ENCODE measurements at regions not wholly inside any gene's neighbourhood (a gene's known extent, or its start where the extent isn't known, plus 50 kb on each side); places are given as distances from the start of the nearest gene placed in this dataset.

GRCh38 chr6:137704802-137705159 lies 162.3 kb upstream of the TNFAIP3 start:
- Histone ChIP-seq H2BK120ac (ENCODE audit: low read depth, low read length) (no peak overlapping the region), H3K9me3 (ENCODE audit: control insufficient read depth, insufficient read depth, low read length) (no peaks in the 10 kb centered on the region), H3K27ac (ENCODE audit: insufficient read depth, low read length) (no peak overlapping the region), H4K5ac (ENCODE audit: low read depth, low read length) (no peak overlapping the region), H3K4me1 (ENCODE audit: control insufficient read depth, insufficient read depth, low read length) (peaks cover 2% of the 10 kb centered on the region), H3K4me3 (ENCODE audit: insufficient read depth, low read depth, low read length) (no peak overlapping the region), H3K23ac (ENCODE audit: low read depth, low read length) (no peak overlapping the region), H3K36me3 (ENCODE audit: control insufficient read depth, insufficient read depth, low read length) (no peaks in the 10 kb centered on the region), H4K91ac (ENCODE audit: insufficient read depth, low read depth, low read length) (no peak overlapping the region), H3K4me2 (ENCODE audit: low read depth, low read length) (no peak overlapping the region), H3K79me1 (ENCODE audit: low read depth in 1 of 2, low read length in 2 of 2) (no peaks in the 10 kb centered on the region), H2BK20ac (ENCODE audit: low read depth, low read length) (no peak overlapping the region), H2AK9ac (replicated peaks; ENCODE audit: low read depth, low read length, poor library complexity) (no peak overlapping the region), H3K9ac (ENCODE audit: low read depth, low read length) (no peak overlapping the region), H2AFZ (replicated peaks; ENCODE audit: low read length, poor library complexity) (no peak overlapping the region), H2AK5ac (ENCODE audit: low read depth, low read length) (no peak overlapping the region), H3K4ac (ENCODE audit: low read depth, low read length) (no peak overlapping the region), H2BK5ac (ENCODE audit: low read depth, low read length, poor library complexity, severe bottlenecking) (no peak overlapping the region), H3K56ac (ENCODE audit: extremely low read depth, insufficient read depth, low read length) (no peak overlapping the region), H4K8ac (ENCODE audit: low read depth in 2 of 2, low read length in 2 of 2) (no peak overlapping the region), H4K20me1 (ENCODE audit: insufficient read depth, low read length) (no peaks in the 10 kb centered on the region), H3K14ac (replicated peaks; ENCODE audit: low read depth, low read length) (no peak overlapping the region), H3K9me1 (ENCODE audit: insufficient read depth, low read length) (no peaks in the 10 kb centered on the region), H3K27me3 (ENCODE audit: control insufficient read depth, insufficient read depth, low read length) (no peaks in the 10 kb centered on the region), H3K18ac (ENCODE audit: low read depth, low read length) (no peak overlapping the region), H2BK15ac (ENCODE audit: low read depth, low read length) (no peak overlapping the region)
- DNase-seq (no peak), ATAC-seq (ENCODE audit: low read depth) (no peak)
- intact Hi-C loops (cut with micrococcal nuclease) = loop anchor here (1.0 to 2.0 kb wide), 4 partner anchors 241 to 403 kb away; partner anchors contain the start of gene PERP
- POLR2A ChIA-PET (ENCODE audit: unreplicated experiment) = no interaction called here
- in situ Hi-C loops (cut with MboI; ENCODE audit: low sequenced_read_pairs) = loop anchor here (5.0 kb wide), 1 partner anchor 163 kb away; the partner anchor contains the start of gene TNFAIP3
- CTCF ChIA-PET = interaction anchor here (1.1 to 1.7 kb wide), 4 partner anchors 162 to 240 kb away, joined by 3 to 9 read pairs (median 4); partner anchors contain the start of gene TNFAIP3
- WGBS, 2 experiments (ENCODE audit: extremely low coverage in 2 of 2, insufficient read length in 1 of 2) = 67% methylated on average over 1 of the region's 5 CpGs; no CpG with 5 or more reads in 1 of the 2 experiments
- no TSS peak for BruUV-seq (replicated peaks)
- TF ChIP-seq NFE2L2 (IDR thresholded peaks at IDR 0.05; ENCODE audit: low read depth, low read length) (no peak), RCOR1 (IDR thresholded peaks at IDR 0.05; ENCODE audit: insufficient replicate concordance, low read length) (no peak), POLR2A (IDR thresholded peaks at IDR 0.05; ENCODE audit: low read depth, low read length) (no peak), ELK1 (IDR thresholded peaks at IDR 0.05; ENCODE audit: borderline replicate concordance, low read depth, low read length) (no peak), SMC3 (IDR thresholded peaks at IDR 0.05; ENCODE audit: low read depth, low read length) (no peak), BHLHE40 (IDR thresholded peaks at IDR 0.05; ENCODE audit: low read depth, low read length) (no peak), RAD21 (IDR thresholded peaks at IDR 0.05; ENCODE audit: low read length) (no peak), MAFK (IDR thresholded peaks at IDR 0.05; ENCODE audit: low read depth, low read length) (no peak), CHD1 (IDR thresholded peaks at IDR 0.05; ENCODE audit: low read depth, low read length) (no peak), CEBPB (IDR thresholded peaks at IDR 0.05; ENCODE audit: low read depth, low read length) (no peak), MXI1 (IDR thresholded peaks at IDR 0.05; ENCODE audit: borderline replicate concordance, low read depth, low read length) (no peak), RFX5 (IDR thresholded peaks at IDR 0.05; ENCODE audit: low read depth, low read length) (no peak), FOS (IDR thresholded peaks at IDR 0.05; ENCODE audit: low read depth, low read length) (no peak)
- dilution Hi-C loops (cut with HindIII; ENCODE audit: low sequenced_read_pairs, unreplicated experiment) = no loop called here
